HL-60 (cell line): ENCODE measurements at regions not wholly inside any gene's neighbourhood (a gene's known extent, or its start where the extent isn't known, plus 50 kb on each side); places are given as distances from the start of the nearest gene placed in this dataset.

Experiments
- DNase-seq, 2 experiments: peaks; one replicate each; pipeline ENCODE4 v3.0.0-alpha.2; 2010 to 2020; ENCODE audit warnings: low read depth in 1 of 2, low spot score in 1 of 2
- H3K27ac ChIP-seq: fragments of 250-450 bp; sonication (Bioruptor Pico); replicated peaks from 2 replicates; pipeline ENCODE4 v1.5.1; 2020; ENCODE audit warnings: mild to moderate bottlenecking, moderate library complexity
- H3K27me3 ChIP-seq: fragments of 250-450 bp; sonication (Bioruptor Pico); 2 replicates; pipeline ENCODE4 v1.5.1; 2021; ENCODE audit warnings: mild to moderate bottlenecking, moderate library complexity; ENCODE audit not compliant: insufficient read depth, poor library complexity, severe bottlenecking
- H3K4me3 ChIP-seq: replicated peaks from 2 replicates; pipeline ENCODE4 v1.5.1; 2011; ENCODE audit warnings: mild to moderate bottlenecking, control low read depth, low read length; ENCODE audit not compliant: insufficient read depth
- CTCF ChIP-seq: IDR thresholded peaks from one replicate; pipeline ENCODE4 v1.5.1; 2011; ENCODE audit warnings: low read length, control low read depth, inconsistent platforms; ENCODE audit not compliant: insufficient read depth
- GABPA ChIP-seq: IDR thresholded peaks from 2 replicates; pipeline ENCODE4 v1.6.1; 2012; ENCODE audit warnings: low read depth
- POLR2AphosphoS5 ChIP-seq: IDR thresholded peaks from 2 replicates; pipeline ENCODE4 v1.6.1; 2012; ENCODE audit warnings: low read depth
- SPI1 ChIP-seq: IDR thresholded peaks from 2 replicates; pipeline ENCODE4 v1.6.1; 2012; ENCODE audit warnings: low read depth, mild to moderate bottlenecking, borderline replicate concordance
- TF ChIP-seq, protein P1 (sequence below): IDR thresholded peaks from 2 replicates; pipeline ENCODE4 v1.6.1; 2012; ENCODE audit warnings: low read depth; ENCODE audit not compliant: insufficient replicate concordance

DNA sequence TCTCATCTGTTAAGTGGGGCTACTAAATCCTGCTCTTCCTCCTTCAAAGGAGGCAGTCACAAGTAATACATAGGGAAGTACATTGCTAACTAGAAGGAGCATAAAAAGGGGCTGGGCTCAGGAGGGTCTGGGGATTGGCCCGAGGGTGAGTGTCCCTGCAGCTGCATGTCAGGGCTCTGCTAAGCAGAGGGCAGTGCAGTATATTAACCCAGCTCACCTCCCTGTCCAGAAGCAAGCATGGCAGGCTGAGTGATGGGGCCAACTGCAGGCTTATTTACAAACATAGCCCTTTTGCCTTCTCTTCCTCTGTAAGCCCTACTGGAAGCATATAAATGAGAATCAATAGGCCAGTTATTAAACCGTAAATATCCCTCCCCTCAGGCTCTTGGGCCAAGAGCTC is 143.2 kb upstream of the PCBD1 start:
- Histone ChIP-seq H3K27ac (no peak overlapping the region), H3K27me3 (no peaks in the 10 kb centered on the region), H3K4me3 (no peak overlapping the region)
- DNase-seq = no peak
- TF ChIP-seq SPI1 = no peak
- no peak for TF ChIP-seq POLR2AphosphoS5
- TF ChIP-seq, protein P1, sequence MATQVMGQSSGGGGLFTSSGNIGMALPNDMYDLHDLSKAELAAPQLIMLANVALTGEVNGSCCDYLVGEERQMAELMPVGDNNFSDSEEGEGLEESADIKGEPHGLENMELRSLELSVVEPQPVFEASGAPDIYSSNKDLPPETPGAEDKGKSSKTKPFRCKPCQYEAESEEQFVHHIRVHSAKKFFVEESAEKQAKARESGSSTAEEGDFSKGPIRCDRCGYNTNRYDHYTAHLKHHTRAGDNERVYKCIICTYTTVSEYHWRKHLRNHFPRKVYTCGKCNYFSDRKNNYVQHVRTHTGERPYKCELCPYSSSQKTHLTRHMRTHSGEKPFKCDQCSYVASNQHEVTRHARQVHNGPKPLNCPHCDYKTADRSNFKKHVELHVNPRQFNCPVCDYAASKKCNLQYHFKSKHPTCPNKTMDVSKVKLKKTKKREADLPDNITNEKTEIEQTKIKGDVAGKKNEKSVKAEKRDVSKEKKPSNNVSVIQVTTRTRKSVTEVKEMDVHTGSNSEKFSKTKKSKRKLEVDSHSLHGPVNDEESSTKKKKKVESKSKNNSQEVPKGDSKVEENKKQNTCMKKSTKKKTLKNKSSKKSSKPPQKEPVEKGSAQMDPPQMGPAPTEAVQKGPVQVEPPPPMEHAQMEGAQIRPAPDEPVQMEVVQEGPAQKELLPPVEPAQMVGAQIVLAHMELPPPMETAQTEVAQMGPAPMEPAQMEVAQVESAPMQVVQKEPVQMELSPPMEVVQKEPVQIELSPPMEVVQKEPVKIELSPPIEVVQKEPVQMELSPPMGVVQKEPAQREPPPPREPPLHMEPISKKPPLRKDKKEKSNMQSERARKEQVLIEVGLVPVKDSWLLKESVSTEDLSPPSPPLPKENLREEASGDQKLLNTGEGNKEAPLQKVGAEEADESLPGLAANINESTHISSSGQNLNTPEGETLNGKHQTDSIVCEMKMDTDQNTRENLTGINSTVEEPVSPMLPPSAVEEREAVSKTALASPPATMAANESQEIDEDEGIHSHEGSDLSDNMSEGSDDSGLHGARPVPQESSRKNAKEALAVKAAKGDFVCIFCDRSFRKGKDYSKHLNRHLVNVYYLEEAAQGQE = no peak
- TF ChIP-seq CTCF = no peak
- TF ChIP-seq GABPA = no peak

DNA sequence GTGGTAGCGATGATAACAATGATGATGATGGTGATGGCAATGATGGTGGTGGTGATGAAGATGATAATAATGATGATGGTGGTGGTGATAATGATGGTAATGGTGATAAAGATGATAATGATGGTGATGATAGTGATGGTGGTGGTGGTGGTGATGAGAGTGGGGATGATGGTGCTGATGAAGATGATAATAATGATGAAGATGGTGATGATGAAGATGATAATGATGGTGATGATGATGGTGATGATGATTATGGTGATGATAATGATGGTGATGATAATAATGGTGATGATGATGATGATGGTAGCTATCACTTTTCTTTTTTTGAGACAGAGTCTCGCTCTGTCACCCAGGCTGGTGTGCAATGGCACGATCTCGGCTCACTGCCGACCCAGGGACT is 144.5 kb upstream of the PCBD1 start:
- Histone ChIP-seq H3K27ac (no peak overlapping the region), H3K4me3 (no peak overlapping the region), H3K27me3 (no peaks in the 10 kb centered on the region)
- DNase-seq = no peak
- TF ChIP-seq GABPA = no peak
- no peak for TF ChIP-seq POLR2AphosphoS5
- no peak for TF ChIP-seq SPI1
- TF ChIP-seq, protein P1 = no peak
- TF ChIP-seq CTCF = no peak

GRCh38 chr10:71033396-71033980 is 145.1 kb upstream of the PCBD1 start:
- Histone ChIP-seq H3K27ac (no peak overlapping the region), H3K4me3 (no peak overlapping the region), H3K27me3 (no peaks in the 10 kb centered on the region)
- TF ChIP-seq, protein P1 = no peak
- TF ChIP-seq GABPA = no peak
- no peak for TF ChIP-seq POLR2AphosphoS5
- no peak for TF ChIP-seq SPI1
- no peak for TF ChIP-seq CTCF
- no peak for DNase-seq
